NCI-H460 (cell line): ENCODE measurements at regions not wholly inside any gene's neighbourhood (a gene's known extent, or its start where the extent isn't known, plus 50 kb on each side); places are given as distances from the start of the nearest gene placed in this dataset.
"Not testable (repeated sequence)": the region's sequence is repeated elsewhere in the genome, so short reads cannot be mapped to it uniquely, and the experiment has no call there.

Experiments
- DNase-seq: peaks from one replicate; pipeline ENCODE4 v3.0.0-alpha.2; 2016; ENCODE audit warnings: low read depth; ENCODE audit errors: extremely low read depth

DNA sequence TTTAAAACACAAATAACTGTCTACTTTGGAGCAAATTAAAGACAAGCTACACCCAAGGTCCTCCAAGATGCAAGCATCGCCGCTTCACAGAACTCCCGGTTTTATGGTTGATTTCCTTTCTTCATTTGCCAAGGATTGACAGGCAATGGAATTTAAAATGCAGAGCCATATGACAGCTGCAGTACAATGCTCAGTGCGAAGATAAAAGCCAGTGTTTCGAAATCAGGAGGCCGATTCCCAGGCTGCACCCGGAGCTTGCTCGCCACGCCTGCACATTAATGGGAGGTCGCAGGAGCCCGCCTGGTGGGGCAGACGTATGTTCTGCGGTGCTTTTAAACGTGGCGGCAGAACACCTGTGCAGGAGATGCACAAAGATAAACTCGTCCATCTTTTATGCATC is 727.6 kb upstream of the SOX11 start:
- DNase-seq: no peak

DNA sequence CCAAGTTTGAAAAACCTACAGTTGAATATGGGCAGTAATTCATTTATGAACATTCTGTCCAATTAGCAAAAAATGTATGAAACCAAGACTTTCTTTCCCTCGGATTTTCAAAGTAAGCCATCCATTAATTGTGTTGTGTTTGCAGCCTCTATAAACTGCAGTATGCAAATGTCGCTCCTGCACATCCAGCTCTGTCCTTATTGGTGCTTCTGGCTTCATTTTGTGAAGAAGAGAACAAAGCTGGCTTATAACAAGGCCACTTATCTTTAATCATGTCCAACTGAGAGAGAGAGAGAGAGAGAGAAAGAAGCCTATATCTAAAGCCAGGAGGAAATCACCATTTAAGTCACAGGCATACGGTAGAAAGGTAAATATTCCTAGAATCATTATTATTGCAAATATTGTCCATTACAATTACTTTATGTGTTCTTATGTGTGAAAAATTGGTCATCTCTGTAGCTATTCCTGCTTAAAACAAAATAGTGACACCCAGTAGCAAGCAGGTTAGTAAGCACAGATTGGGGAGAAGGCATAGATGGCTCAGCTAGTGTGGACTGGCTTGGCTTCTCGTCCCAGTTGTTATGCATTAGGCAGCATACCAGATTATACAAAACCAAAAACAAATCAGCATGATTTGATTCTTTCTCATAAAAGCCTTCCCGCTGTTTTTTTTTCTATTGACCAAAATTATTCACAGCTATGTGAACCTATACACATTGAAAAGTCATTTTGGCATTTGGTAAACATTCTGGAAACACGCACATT is 726.4 kb upstream of the SOX11 start:
- no peak for DNase-seq

GRCh38 chr2:4967206-4967605 is 725.0 kb upstream of the SOX11 start:
- DNase-seq: no peak

- DNase-seq: no peak
Observed at GRCh38 chr2:4972472-4972871, 719.7 kb upstream of the SOX11 start.

- no peak for DNase-seq
Observed at GRCh38 chr2:4973354-4973753, 718.8 kb upstream of the SOX11 start.

DNA sequence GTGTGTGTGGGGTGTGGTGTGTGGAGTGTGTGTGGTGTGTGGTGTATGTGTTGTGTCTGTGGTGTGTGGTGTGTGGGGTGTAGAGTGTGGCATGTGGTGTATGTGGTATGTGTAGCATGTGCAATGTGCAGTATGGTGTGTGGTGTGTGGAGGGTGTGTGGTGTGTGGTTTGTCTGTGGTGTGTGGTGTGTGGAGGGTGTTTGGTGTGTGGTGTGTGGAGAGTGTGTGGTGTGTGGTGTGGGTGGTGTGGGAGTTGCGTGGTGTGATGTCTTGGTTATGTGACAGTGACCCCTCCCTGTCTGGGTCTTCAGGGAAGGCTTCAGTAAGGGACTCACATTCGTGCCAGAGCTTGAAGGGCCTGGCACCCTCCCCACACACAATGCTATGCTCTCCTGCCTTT is 718.2 kb upstream of the SOX11 start:
- DNase-seq: no peak

GRCh38 chr2:4976407-4976806 is 715.8 kb upstream of the SOX11 start:
- DNase-seq: no peak

- no peak for DNase-seq
Observed at GRCh38 chr2:4979111-4979510, 713.1 kb upstream of the SOX11 start.

- DNase-seq: no peak
Observed at GRCh38 chr2:4980995-4981394, 711.2 kb upstream of the SOX11 start.

DNA sequence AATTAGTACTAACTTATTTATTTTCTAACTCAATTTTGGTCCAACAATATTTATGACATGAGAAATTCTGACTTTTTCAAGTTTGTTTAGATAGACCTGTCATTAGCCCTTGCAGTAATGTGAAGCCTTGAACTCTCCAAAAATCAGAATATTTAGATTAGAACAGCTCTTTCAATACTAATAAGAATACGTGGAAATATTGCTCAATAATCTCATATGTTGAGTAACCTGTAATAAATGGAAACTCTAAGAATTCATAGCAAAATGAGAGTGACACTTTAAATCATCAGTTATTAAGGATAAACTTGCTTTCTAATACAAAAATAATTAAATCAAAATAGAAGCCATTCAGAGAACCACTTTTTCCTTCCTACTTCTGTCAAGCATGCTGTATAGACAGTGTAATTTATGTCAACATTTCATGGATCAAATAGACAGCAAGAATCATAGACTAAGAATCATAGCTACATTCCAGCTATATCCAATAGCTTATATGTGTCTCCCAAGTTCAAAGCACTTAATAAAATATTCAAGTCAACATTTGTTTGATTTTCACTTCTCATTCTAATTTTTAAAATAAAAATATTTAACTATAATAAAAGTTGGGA is 710.3 kb upstream of the SOX11 start:
- no peak for DNase-seq

DNA sequence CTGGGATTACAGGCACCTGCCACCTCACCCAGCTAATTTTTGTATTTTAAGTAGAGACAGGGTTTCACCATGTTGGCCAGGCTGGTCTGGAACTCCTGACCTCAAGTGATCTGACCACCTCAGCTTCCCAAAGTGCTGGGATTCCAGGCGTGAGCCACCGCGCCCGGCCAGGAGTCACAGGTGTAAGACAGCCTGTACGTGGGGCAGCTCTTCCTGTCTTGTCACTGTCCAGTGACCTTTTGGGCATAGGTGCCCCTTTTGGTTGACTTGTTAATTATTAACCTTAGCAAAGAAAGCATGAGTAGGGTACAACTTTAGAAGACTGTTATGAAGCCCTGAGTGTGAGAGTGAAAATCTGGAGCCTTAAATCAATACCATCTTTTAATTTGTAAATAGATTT is 703.7 kb upstream of the SOX11 start:
- DNase-seq: not testable (repeated sequence)

GRCh38 chr2:4992226-4992625 is 700.0 kb upstream of the SOX11 start:
- peak; percentile 9 for DNase-seq

GRCh38 chr2:4995466-4995865 is 696.7 kb upstream of the SOX11 start:
- no peak for DNase-seq

GRCh38 chr2:5007596-5007995 is 684.6 kb upstream of the SOX11 start:
- DNase-seq: no peak

DNA sequence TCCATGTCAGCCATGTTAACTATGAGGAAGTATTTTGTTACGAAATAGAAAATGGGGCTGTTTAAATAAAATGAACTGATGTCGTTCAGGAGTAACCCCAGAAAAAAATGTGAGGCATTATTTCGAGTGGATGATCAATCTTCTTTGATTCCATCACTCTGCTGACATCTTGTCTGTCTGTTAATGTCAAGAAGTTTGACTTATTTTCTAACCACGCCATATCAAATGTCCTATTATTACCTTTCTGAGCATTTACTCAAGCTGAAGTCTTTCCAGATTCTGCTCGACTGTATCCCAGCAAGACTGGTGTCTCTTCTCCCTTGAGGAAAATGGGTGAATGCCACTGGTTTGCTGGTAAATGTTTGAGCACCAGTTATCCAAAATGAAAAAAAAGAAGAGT is 672.9 kb upstream of the SOX11 start:
- no peak for DNase-seq

DNA sequence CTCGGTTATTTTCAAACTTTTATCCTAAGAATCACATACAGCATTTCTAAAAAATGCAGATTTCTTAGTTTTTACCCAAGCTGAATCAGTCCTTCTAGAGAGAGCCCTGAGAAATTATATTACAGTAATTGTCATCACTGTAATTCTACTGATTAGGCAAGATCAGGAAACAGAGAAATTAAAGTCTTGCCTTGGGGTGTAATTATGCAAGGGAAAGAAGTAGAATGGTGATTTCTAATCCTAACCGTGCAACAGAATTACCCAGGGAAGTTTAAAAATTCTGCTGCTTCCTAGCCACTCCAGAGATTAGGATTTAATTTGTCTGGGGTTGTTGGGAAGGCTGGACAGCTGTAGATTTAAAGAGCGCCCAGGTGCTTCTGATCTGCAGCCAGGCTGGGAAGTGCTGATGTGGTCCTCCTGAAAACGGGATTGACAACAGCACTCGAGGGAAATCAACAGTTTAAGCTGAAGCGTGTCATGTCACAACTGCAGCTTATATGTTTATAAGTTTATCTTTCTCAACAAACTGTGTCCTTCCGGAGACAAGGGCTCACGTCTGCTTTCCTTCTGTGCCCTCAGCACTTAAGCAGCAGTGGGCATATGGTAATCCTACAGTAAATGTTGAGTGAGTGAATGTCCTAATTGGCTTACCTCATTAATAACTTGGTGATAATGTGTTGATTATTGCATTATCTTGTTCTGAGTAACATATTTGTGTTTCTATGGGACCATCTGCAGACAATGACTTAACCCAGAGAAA is 671.9 kb upstream of the SOX11 start:
- no peak for DNase-seq

- DNase-seq: no peak
Observed at GRCh38 chr2:5021136-5021535, 671.0 kb upstream of the SOX11 start.

DNA sequence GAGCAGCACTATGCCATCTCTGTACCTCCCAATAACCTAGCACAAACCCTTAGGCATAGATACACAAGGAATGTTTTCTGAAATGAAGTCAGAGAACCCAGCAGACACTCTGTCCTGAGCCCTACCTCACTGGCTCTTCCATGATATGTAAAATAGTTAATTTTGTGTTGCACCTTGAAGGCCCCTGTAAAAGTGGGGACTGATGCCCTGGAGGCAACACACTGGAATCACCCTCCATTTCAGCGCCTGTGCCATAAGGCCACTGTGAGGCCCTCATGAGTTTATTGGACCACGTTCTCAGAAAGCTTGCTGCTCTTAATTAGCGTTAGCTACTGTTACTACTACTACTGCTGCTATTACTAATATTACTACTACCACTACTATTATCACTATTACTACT is 670.1 kb upstream of the SOX11 start:
- no peak for DNase-seq

- DNase-seq: not testable (repeated sequence)
Observed at GRCh38 chr2:5022708-5023635, 669.2 kb upstream of the SOX11 start.

DNA sequence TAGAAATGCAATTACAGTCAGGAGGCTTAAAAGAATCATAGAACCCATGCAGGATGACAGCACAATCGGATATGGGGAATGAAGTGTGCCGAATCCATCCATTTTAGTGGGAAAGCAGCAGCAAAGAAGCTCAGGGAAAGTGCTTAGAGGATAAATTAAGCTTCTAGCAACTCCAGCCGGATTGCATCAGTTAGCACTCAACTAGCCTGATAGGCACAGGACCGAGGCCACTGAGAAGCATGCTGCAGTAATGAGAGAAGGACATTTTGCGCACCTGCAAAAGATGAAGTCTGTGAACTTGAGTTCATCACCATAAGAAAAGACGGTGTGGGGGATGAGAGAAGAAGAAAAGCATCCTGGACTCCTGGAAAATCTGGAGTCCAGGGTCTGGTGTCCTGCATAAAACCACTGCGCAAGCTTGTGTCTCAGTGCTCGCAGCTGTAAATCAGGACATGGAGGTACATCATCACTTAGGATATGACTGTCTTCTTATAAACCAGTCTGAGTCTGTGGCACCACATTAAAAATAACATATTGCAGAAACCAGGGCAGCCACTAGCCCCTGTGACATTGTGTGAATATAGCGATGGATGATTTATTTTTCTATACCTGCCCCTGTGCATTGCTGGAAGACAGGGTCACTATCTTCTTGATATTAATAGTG is 665.5 kb upstream of the SOX11 start:
- no peak for DNase-seq
